ENCODE measurements at regions not wholly inside any gene's neighbourhood (a gene's known extent, or its start where the extent isn't known, plus 50 kb on each side); places are given as distances from the start of the nearest gene placed in this dataset.

GRCh38 chr11:15493066-15493465, 378.3 kb downstream of the INSC start:
- TF ChIP-seq CTCF (IDR thresholded peaks at IDR 0.05; ENCODE audit: low read depth, low read length, missing control alignments): no peak
- H3K4me3 ChIP-seq (ENCODE audit: low read depth, low read length): no peak overlapping the region
- DNase-seq (ENCODE audit: low read depth): no peak

GRCh38 chr11:15493921-15494620, 379.3 kb downstream of the INSC start:
- TF ChIP-seq CTCF (IDR thresholded peaks at IDR 0.05; ENCODE audit: low read depth, low read length, missing control alignments): no peak
- no peak overlapping the region for H3K4me3 ChIP-seq (ENCODE audit: low read depth, low read length)
- no peak for DNase-seq (ENCODE audit: low read depth)

- H3K4me3 ChIP-seq (ENCODE audit: low read depth, low read length): no peak overlapping the region
- TF ChIP-seq CTCF (IDR thresholded peaks at IDR 0.05; ENCODE audit: low read depth, low read length, missing control alignments): no peak
- DNase-seq (ENCODE audit: low read depth): no peak
Observed at GRCh38 chr11:15494740-15495139, 380.0 kb downstream of the INSC start.

GRCh38 chr11:15495462-15495861, 380.7 kb downstream of the INSC start:
- no peak for TF ChIP-seq CTCF (IDR thresholded peaks at IDR 0.05; ENCODE audit: low read depth, low read length, missing control alignments)

GRCh38 chr11:15497366-15497765, 382.6 kb downstream of the INSC start:
- no peak overlapping the region for H3K4me3 ChIP-seq (ENCODE audit: low read depth, low read length)
- no peak for DNase-seq (ENCODE audit: low read depth)
- TF ChIP-seq CTCF (IDR thresholded peaks at IDR 0.05; ENCODE audit: low read depth, low read length, missing control alignments): no peak

More at GRCh38 chr11:15495462-15495861, 380.7 kb downstream of the INSC start:
- DNase-seq (ENCODE audit: low read depth): no peak
- no peak overlapping the region for H3K4me3 ChIP-seq (ENCODE audit: low read depth, low read length)

- DNase-seq (ENCODE audit: low read depth): no peak
- H3K4me3 ChIP-seq (ENCODE audit: low read depth, low read length): no peak overlapping the region
- TF ChIP-seq CTCF (IDR thresholded peaks at IDR 0.05; ENCODE audit: low read depth, low read length, missing control alignments): no peak
Observed at GRCh38 chr11:15499674-15500073, 385.0 kb downstream of the INSC start.

GRCh38 chr11:15500643-15501042, 385.9 kb downstream of the INSC start:
- DNase-seq (ENCODE audit: low read depth): no peak
- no peak for TF ChIP-seq CTCF (IDR thresholded peaks at IDR 0.05; ENCODE audit: low read depth, low read length, missing control alignments)

More at GRCh38 chr11:15500643-15501042, 385.9 kb downstream of the INSC start:
- no peak overlapping the region for H3K4me3 ChIP-seq (ENCODE audit: low read depth, low read length)
